Hypothalamus (tissue), 51 donors: ENCODE measurements at regions not wholly inside any gene's neighbourhood (a gene's known extent, or its start where the extent isn't known, plus 50 kb on each side); places are given as distances from the start of the nearest gene placed in this dataset.

Experiments
- DNase-seq, 51 donors: peaks; one replicate each; lab custom pipeline; 2025; lab: John Stamatoyannopoulos, UW

DNA sequence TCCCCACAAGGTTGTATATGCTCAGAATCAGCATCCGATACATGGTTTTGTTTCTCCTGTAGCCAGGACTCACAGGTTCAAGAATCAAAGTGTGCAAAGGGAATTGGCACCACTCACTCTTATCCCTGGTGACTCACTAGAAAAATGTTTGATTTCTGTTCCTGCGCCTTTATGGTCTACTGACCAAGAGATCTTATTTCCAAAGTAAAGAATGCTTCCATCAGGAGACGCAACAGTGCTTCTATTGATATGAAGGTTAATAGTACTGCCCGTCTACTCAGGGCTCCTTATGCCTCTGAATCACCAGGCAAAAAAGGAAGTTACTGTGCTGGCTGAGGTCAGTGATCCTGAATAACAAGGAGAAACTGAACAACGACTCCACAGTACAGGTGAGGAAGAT lies 1392.0 kb upstream of the PRMT6 start:
- DNase-seq = no peak

DNA sequence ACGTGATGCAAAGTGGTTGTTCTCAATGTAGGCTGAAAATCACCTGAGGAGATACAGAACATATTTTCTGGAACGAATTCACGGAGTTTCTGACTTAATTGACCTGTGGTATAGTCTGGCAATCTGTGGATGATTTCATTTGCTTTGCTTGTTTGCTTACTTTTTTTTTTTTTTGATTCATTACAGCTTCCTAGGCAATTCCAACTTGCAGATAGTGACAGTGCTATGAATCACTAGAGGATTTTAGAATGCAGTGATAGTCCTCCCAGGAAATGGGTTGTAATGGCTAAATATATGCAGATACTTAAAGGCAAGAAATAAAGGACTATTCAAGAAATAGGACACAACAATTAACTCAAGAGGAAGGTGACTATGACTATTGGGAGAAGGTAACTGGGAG lies 1378.1 kb upstream of the PRMT6 start:
- no peak for DNase-seq

DNA sequence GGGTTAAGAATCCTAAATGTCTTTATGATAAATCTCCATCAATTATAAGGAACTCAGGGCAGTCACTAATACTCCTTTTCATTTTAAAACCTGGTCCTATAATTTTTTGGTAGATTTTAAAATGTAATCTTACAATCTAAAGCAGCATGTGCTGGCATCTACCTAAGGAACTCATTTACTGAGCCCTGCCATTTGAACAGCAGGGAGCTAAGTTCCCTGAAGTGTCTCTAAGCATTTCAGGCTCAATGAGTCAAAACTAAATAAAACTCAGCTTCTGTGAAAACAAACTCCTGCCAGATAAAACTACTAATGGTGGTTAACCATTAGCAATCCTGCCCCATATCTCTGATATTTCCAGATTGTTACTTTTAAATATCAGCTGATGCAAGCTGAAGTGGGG lies 1371.8 kb upstream of the PRMT6 start:
- no peak for DNase-seq

DNA sequence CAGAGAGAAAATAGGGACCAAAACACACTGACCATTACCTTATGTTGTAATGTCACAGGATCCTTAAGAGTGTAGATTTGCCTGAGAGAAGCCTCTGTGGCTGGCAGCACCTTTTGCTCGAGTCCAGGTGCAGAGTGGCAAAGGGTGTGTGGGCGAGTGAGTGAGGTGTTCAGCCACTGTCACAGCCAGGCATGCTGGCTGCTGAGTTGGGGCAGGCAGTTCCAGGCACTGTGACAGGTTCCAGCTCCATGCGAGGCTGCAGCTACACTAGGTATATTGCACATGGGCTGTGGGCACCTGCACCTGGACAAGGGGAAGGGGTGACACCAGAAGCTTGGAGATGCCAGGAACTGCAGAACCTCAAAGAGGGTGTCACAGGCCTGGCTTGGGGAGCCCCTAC lies 1370.4 kb upstream of the PRMT6 start:
- no peak for DNase-seq

DNA sequence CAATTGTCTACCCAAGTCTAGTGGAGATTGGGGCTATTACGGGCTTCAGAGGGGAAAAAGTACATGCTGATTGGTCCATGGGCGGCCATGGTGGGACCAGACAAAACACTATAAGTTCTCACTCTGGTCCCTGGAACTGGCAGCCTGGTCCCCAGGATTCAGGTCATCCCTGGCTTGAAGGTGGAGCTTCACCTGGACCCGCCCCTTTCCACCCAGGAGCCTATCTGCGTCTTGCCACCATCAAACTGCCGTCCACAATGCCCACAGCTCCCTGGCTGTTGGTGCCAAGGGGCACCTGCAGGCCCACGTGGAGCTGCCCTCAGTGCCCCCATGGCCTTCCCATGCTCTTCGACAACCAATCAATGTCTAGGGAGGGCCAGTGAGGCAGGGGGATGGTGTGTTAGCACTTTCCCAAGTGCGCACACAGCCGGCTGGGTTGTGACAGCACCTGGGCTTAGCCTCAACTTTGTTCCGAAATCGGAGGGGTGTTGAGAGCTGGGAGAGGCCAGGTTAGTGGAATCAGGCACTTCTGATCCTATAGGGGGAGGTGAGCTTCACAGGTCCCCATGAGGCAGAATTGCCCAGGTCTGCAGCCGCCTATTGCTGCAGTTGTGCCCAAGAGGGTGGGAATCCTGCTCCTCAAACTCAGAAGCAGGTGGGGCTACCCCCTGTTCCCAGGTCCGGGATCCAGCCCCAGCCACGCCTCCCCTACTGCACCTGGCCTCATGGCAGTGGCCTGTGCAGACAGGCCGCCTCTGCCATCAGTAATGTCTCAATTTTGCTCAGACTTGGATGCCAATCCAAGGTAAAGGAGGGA lies 1369.4 kb upstream of the PRMT6 start:
- no peak for DNase-seq

DNA sequence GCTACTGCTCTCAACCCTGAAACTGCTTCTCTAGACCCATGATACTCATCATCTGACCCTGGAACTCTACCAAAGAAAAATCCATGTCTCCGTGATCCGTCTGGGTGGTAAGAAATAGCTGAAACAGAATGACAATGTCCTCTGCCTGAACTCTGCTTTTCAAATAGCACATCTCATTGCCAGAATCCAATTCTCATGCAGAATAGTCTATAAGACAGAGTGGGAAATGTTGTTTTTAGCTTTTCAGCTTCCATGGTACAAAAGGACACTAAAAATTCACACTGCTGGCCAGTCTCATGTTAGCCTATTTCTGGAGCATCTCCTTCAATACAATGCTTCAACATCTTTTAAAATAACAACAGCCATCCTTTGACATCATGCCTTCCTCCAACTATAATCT lies 1355.8 kb upstream of the PRMT6 start:
- no peak for DNase-seq

DNA sequence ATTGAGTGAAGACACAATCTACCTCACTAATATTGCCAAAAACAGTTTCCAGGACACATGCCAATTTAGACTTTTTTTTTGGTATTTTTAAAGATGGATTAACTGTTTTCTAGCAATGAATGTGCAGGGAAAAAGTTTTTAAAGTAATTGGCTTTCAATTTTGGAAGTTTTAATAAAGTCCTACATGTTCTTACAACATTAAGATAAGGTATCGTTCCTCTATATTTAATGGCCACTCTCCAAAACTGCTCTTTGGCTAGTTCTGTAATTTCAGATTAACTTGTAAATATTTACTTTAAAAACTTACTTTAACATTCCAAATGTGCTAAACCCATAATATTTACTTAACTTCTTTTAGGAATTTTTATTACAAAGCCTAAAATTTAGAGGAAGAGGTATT lies 1332.2 kb upstream of the PRMT6 start:
- DNase-seq = no peak

DNA sequence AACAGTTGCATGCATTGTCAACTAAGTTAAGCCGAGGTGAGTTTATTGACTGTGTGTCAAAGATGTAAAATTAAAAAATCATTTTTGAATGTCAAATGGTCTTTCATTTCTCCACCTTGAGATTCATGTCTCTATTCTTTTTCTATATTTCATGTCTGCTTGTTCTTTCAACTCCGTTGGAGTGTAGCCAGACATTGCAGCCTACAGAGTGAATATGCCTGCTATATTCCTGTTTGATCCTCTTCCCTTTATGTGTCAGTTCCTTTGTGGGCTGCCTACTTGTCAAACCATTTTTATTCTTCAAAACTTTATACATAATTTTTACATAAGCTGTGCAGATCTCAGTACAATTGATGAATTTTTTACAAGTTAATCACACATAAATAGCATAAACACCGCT lies 1325.8 kb upstream of the PRMT6 start:
- no peak for DNase-seq

DNA sequence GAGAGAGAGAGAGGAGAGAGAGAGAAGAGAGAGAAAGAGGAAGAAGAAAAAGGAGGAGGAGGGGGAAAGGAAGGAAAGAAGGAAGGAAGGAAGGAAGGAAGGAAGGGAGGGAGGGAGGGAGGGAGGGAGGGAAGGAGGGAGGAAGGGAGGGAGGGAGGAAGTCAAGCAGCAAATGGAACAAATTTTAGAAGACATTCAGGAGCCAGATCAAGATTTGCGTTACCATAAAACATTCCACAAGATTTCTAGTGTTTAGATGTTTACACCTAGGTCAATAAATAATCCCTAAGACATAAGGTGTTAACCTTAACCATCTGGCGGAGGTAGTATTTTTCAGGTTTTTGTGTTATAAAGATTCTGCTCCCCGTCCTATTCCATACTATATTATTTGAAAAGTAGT lies 1320.1 kb upstream of the PRMT6 start:
- DNase-seq = no peak

DNA sequence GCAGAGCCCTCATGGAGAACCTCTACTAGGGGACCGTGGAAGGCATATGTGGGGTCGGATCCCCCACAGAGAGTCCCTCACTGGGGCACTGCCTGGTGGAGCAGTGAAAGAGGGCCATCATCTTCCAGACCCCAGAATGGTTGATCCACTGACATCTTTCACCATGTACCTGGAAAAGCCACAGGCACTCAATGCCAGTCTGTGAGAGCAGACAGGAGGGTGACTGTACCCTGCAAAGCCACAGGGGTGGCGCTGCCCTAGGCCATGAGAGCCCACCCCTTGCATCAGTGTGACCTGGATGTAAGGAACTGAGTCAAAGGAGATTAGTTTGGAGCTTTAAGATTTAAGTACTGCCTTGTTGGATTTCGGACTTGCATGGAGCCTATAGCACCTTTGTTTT lies 1276.7 kb upstream of the PRMT6 start:
- no peak for DNase-seq

DNA sequence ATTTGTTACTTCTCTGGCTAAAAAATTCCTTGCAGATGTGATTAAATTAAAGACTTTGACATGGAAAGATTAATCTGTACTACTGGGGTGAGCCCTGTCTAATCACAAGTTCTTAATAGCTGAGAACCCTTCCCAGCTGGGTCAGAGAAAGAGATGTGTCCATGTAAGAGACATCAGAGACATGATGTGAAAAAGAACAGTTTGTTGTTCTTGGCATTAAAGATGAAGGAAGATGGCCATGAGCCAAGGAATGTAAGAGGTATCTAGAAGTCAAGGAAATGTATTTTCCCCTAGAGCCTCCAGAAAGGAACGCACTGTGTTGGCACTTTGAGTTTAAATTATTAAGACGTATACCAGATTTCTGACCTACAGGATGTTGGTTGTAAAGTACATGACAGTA lies 1271.5 kb upstream of the PRMT6 start:
- no peak for DNase-seq

DNA sequence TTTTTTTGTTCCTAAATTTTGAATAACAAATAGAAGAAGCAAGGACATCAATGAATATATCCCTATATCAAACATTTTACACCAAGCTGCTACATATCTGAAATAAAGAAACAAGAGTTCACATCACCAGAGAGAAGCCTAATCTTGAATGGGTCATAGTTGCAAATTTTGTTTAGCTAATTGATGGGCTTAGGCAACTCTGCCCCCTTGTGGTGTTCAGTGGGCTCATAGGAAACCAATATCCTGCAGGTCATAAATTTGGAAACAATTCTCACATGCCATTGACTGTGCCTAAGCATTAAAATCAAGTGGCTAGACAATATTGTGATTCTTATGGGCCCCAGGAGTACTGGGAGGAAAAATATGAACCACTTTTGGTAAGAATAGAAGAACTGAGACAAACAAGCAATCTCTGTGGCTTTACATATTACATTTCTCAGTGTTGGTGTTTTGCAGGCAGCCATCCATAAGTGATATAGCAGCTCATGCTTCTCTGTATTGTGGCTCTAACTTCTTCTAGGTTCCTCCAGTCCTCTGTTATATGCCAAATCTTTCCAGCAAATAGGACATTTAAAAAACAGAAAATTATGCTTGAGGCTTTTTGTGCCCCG lies 1262.8 kb upstream of the PRMT6 start:
- peak in 10 of 51 donors; percentile 1 to 39 (median 8) for DNase-seq

DNA sequence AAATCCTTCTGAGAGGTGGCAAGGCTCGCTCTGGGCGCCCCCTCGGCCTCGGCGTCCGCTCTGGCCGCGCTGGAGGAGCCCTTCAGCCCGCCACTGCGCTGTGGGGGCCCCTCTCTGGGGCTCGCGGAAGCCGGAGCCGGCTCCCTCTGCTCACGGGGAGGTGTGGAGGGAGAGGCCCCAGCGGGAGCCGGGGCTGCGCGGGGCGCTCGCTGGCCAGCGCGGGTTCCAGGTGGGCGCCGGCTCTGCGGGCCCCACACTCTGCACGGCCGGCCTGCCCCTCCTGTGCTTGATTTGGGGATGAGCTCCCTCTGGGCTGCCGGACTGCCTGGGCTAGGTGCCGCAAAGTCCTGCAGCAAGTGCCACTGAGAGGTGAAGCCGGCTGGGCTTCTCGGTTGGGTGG lies 1260.7 kb upstream of the PRMT6 start:
- DNase-seq = no peak

DNA sequence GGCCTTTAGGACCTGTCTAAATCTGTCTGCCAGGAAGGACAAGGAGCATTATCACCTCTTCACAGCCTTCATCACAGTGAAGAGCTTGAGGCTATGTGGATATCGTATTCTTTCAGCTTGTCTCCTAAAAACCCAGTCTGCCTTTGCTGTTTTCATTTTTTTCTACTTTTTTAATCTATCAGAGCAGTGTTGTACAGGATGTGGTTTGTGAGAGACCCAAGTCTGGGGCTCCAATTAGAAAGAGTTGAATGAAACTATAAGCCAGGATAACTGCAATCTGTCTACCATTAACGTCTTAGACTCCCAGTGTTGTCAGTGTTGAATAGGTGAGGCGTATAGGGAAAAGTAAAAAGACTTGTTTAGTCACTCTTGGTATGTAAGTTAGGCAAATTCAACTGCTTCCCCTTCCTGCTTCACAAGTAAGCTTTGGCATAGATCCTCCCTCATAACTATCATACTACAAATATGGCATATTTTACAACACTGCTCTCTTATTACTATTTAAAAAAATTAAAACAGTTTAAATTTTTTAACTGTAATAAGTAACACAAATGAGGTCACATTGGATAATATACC lies 1225.8 kb upstream of the PRMT6 start:
- no peak for DNase-seq

DNA sequence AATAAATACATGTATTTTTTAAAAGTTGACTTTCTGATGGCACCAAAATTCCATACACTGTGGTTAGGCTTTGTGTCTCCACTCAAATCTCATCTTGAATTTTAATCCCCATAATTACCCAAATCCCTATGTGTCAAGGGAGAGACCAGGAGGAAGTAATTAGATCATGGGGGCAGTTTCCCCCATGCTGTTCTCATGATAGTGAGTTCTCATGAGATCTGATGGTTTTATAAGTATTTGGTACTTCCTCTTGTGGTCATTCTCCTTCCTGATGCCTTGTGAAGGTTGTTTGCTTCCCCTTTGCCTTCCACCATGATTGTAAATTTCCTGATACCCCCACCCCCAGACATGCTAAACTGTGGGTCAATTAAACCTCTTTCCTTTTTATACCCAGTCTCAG lies 1218.4 kb upstream of the PRMT6 start:
- DNase-seq = no peak

DNA sequence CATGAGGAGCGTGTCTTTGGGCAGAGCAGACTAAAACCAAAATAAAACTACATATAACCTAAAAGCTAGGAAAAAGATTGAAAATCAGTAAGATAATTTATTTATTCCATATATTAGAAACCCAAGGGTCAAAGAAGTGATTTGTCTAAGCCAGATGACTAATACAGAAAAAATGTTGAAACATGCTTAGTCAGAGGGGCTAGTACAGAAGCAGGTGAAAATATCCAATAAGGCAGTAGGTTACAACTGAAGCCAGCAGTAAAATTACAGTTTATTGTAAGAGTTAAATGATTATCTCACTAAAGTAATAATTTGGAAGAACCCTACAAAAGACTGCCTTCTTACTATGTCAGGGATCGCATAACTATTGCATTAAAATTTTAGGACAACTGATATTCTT lies 1190.9 kb upstream of the PRMT6 start:
- no peak for DNase-seq

DNA sequence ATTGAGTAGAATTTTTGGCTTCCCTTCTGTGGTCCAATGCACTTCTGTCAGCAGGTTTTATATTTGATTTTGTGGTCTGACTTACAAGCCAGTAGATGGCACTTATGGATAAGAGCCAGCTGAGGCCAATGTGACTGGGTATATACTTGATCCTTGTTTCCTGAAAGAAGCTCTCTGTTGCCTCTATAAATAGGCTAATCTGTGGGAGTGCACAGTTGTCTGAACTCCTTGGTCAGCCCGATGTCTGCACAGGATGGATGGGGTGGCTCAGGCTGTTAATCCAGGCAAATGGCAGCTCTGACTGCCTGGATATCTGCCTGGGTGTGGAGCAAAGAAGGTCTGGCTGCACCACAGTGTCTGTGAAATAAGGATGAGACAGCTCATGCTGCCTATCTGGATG lies 1183.7 kb upstream of the PRMT6 start:
- no peak for DNase-seq

DNA sequence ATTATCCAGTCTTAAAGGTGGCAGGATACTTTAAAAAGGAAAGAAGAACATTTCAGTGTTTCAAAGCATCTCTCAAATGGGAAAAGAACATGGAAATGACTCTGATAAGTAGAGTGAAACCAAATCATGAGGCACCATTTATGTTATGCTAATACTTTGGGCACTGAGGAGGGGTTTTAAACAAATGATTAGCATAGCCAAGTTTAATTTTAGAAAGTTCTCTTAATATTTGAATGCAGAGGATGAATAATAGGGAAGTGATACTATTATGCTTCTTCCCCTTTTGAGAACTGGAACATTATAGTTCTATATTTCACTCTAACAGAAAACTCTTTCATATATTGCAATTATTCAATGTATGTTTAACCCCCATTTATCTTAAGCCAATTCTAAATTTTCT lies 1181.9 kb upstream of the PRMT6 start:
- no peak for DNase-seq

DNA sequence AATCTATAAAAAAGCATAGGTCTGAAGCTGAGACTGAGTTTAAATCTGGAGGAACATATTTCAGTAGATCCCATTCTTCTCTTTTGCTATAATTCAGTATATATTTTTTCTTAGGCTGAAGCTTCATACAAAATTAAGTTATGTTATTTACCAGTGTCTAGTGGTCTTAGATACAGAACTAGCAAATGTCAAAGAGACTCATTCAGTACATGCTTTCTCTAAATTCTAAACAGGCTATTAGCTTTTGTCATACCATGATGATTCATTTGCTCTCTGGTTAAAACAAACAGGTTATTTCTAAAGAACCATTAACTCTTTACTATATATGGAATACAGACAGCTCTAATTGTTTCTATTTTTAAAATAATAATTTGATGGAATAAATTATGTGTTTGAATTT lies 1170.2 kb upstream of the PRMT6 start:
- no peak for DNase-seq

DNA sequence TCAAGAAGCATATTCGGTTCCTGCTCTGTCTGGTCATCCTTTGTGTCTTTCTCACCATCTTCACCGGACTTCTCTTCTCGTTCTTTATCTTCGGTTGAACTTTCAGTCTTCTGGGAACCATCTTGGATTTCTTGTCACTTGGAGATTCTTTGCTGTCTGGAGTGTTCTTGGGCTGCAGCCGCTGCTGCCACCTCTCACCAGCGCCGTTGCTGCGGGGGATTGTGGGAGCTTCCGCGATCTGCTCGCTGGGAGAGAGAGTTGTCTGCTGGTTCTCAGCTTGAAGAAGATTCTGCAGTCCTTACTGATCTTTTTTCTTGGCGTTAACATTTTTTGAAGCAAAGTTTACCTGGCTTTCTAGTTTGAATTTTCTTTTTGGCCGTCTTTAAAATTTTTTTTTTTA lies 1165.2 kb upstream of the PRMT6 start:
- no peak for DNase-seq

DNA sequence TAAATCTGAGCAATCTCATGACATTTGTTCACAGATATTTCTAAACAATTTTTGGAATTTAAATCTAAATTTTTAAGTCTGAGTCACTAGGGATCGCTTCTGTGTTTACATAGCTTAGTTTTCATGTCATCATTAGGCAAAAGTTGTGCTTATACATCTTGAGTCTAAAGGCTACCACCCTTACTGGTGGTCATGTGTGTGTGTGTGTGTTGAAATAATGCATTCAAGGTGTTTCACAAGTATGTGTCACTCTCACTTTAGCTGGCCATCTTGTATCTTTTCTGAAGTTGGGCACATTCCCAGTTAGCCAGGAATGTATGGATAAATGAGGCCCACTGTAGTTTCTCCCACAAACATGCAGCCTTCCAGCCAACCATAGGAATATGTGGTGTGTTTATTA lies 1162.5 kb upstream of the PRMT6 start:
- no peak for DNase-seq

DNA sequence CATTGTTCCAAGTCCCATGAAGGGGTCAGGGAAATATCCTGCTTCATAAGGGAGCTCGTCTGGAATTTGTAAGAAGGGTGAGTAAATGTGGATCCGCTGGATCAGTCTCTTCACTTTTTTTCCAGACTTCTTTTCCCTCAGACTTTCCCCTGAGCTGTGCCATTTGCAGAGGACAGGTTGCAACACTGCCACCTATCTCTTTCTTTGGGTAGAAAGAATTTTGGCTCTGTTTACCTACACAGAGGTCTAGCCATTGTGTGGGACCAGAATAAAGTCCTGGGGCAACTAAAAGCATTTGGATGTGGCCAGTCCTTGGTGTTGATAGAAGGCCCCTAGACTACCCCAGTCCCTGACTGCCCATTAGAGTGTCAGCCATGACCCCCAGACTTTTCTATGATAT lies 1146.7 kb upstream of the PRMT6 start:
- no peak for DNase-seq
